ENCODE measurements at regions not wholly inside any gene's neighbourhood (a gene's known extent, or its start where the extent isn't known, plus 50 kb on each side); places are given as distances from the start of the nearest gene placed in this dataset.

DNA sequence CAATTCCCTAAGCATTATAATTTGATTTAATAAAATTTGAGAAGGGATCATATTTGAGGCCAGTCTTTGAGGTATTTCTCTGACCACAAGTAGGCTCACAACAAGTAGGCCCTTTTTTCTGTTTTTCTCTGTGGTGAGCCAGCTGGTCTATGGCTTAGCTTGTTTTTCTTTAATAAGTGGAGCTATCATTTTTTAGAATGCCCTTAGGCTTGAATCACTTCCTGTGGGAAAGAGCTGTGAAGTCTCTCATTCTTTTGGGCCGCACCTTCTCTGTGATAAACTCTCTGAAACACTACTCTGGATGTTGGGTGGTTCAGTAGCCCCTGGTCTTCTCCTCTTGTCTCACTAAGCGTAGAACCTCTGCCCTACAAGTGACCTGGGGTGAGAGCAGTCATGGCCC is 235.9 kb downstream of the SUCLG1 start:
- TF ChIP-seq, protein P1, sequence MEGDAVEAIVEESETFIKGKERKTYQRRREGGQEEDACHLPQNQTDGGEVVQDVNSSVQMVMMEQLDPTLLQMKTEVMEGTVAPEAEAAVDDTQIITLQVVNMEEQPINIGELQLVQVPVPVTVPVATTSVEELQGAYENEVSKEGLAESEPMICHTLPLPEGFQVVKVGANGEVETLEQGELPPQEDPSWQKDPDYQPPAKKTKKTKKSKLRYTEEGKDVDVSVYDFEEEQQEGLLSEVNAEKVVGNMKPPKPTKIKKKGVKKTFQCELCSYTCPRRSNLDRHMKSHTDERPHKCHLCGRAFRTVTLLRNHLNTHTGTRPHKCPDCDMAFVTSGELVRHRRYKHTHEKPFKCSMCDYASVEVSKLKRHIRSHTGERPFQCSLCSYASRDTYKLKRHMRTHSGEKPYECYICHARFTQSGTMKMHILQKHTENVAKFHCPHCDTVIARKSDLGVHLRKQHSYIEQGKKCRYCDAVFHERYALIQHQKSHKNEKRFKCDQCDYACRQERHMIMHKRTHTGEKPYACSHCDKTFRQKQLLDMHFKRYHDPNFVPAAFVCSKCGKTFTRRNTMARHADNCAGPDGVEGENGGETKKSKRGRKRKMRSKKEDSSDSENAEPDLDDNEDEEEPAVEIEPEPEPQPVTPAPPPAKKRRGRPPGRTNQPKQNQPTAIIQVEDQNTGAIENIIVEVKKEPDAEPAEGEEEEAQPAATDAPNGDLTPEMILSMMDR (conservative IDR thresholded peaks at IDR 0.05; ENCODE audit: low read depth, low read length) = no peak
- TF ChIP-seq EZH2 (IDR thresholded peaks at IDR 0.05; ENCODE audit: low read length, unreplicated experiment) (no peak), EZH2phosphoT487 (IDR thresholded peaks at IDR 0.05; ENCODE audit: borderline replicate concordance, low read length) (no peak)
